Mesendoderm (in vitro differentiated cells): ENCODE measurements at regions not wholly inside any gene's neighbourhood (a gene's known extent, or its start where the extent isn't known, plus 50 kb on each side); places are given as distances from the start of the nearest gene placed in this dataset.

Experiments used
- DNase-seq: peaks from one replicate; pipeline ENCODE4 v3.0.0; 2013
- H2AK5ac ChIP-seq: 2 replicates; pipeline ENCODE4 v1.6.1; 2013; ENCODE audit warnings: low read length, inconsistent platforms
- H2BK120ac ChIP-seq: 2 replicates; pipeline ENCODE4 v1.6.1; 2013; ENCODE audit warnings: low read depth, mild to moderate bottlenecking, low read length, moderate library complexity, mixed read lengths
- H2BK15ac ChIP-seq: replicated peaks from 2 replicates; pipeline ENCODE4 v1.6.1; 2013; ENCODE audit warnings: low read depth, mild to moderate bottlenecking, moderate library complexity
- H2BK5ac ChIP-seq: 2 replicates; pipeline ENCODE4 v1.6.1; 2013; ENCODE audit warnings: low read length, inconsistent platforms
- H3K18ac ChIP-seq: 2 replicates; pipeline ENCODE4 v1.6.1; 2013; ENCODE audit warnings: mild to moderate bottlenecking, low read length, mixed read lengths
- H3K23ac ChIP-seq: one replicate; pipeline ENCODE4 v1.6.1; 2013; ENCODE audit warnings: low read length
- H3K27ac ChIP-seq: 2 replicates; pipeline ENCODE4 v1.5.1; 2013; ENCODE audit warnings: low read depth, mild to moderate bottlenecking, inconsistent platforms, low read length, moderate library complexity
- H3K27me3 ChIP-seq: 2 replicates; pipeline ENCODE4 v1.6.1; 2013; ENCODE audit warnings: low read length, control low read depth, mild to moderate bottlenecking, inconsistent platforms; ENCODE audit not compliant: insufficient read depth, poor library complexity
- H3K36me3 ChIP-seq: 2 replicates; pipeline ENCODE4 v1.6.1; 2013; ENCODE audit warnings: low read length, inconsistent platforms; ENCODE audit not compliant: control insufficient read depth, insufficient read depth
- H3K4ac ChIP-seq: one replicate; pipeline ENCODE4 v1.6.1; 2013; ENCODE audit warnings: low read depth, mild to moderate bottlenecking, low read length, moderate library complexity
- H3K4me1 ChIP-seq: 2 replicates; pipeline ENCODE4 v1.6.1; 2013; ENCODE audit warnings: low read depth, low read length, inconsistent platforms; ENCODE audit not compliant: control insufficient read depth
- H3K4me2 ChIP-seq: 2 replicates; pipeline ENCODE4 v1.6.1; 2013; ENCODE audit warnings: low read length
- H3K4me3 ChIP-seq: 2 replicates; pipeline ENCODE4 v1.5.1; 2013; ENCODE audit warnings: mild to moderate bottlenecking, low read length
- H3K56ac ChIP-seq: one replicate; pipeline ENCODE4 v1.6.1; 2013; ENCODE audit warnings: low read length
- H3K79me1 ChIP-seq: 2 replicates; pipeline ENCODE4 v1.6.1; 2013; ENCODE audit warnings: low read length, inconsistent platforms
- H3K79me2 ChIP-seq: 2 replicates; pipeline ENCODE4 v1.6.1; 2013; ENCODE audit warnings: mild to moderate bottlenecking, low read length; ENCODE audit not compliant: control insufficient read depth, insufficient read depth
- H3K9ac ChIP-seq: 2 replicates; pipeline ENCODE4 v1.6.1; 2013; ENCODE audit warnings: low read length, inconsistent platforms
- H4K5ac ChIP-seq: one replicate; pipeline ENCODE4 v1.6.1; 2013; ENCODE audit warnings: low read length
- H4K8ac ChIP-seq: one replicate; pipeline ENCODE4 v1.6.1; 2013; ENCODE audit warnings: low read depth, mild to moderate bottlenecking, control low read depth, low read length, moderate library complexity
- WGBS: extraction: QIAGEN DNeasy Blood & Tissue Kit; methylation state at CpG from one replicate; pipeline ENCODE4 v1.1.7; 2013; ENCODE audit warnings: low lambda C conversion rate, missing lambda C conversion rate; ENCODE audit not compliant: insufficient coverage; ENCODE audit errors: extremely low coverage; 5-methylcytosine and 5-hydroxymethylcytosine counted together

DNA sequence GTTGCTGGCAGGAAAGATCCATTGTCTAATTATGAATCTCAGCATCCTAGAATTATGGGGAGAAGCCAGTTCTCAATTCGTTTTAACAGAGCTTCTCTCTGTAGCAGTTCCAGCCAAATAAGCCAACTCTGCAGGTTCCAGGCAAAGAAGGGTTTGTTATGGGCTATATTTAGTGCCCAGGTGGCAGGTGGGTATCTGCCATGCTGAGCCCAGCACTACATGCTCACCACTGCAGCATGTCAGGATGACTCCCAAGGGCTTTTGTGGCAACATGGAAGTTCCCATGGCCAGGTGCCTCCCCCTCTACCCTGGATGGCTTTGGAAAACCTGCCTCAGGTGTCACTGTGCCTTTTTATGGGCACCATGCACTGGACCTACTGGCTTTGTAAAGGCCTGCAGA lies 74.5 kb upstream of the KCNK12 start:
- no peaks in the 10 kb centered on the region for H3K36me3 ChIP-seq
- H3K4me3 ChIP-seq = no peak overlapping the region
- H3K79me1 ChIP-seq = no peaks in the 10 kb centered on the region
- H4K8ac ChIP-seq = no peak overlapping the region
- no peaks in the 10 kb centered on the region for H3K4me1 ChIP-seq
- no peak overlapping the region for H3K18ac ChIP-seq
- no peak overlapping the region for H2BK15ac ChIP-seq
- H3K4me2 ChIP-seq = no peak overlapping the region
- no peak overlapping the region for H3K9ac ChIP-seq
- no peak overlapping the region for H3K56ac ChIP-seq
- no CpG with 5 or more reads among the region's 1 CpG for WGBS
- no peak overlapping the region for H3K23ac ChIP-seq
- no peaks in the 10 kb centered on the region for H3K79me2 ChIP-seq
- H3K4ac ChIP-seq = no peak overlapping the region
- no peak overlapping the region for H2BK120ac ChIP-seq
- H4K5ac ChIP-seq = no peak overlapping the region
- DNase-seq = no peak
- H3K27ac ChIP-seq = no peak overlapping the region
- no peak overlapping the region for H2BK5ac ChIP-seq
- H3K27me3 ChIP-seq = no peaks in the 10 kb centered on the region
- no peak overlapping the region for H2AK5ac ChIP-seq

DNA sequence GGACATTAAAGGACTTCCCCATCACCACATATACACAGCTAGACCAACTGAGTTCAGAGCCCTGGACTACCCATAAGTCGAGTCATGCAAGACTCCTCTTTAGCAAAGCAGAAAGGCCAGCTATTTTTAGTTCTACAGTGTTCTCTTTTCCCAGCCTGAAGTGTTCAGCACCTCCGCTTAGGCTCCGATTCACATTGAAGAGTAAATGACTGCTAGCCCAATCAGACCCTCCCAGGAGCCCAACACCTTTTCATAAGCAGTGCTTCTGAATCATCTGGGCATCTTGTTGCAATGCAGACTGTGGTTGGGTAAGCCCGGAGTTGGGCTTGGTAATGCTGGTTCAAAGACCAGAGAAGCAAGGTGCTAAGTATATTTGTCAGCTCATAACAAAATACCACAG lies 73.6 kb upstream of the KCNK12 start:
- Histone ChIP-seq H2AK5ac (no peak overlapping the region), H3K56ac (no peak overlapping the region), H2BK15ac (no peak overlapping the region), H3K9ac (no peak overlapping the region), H4K5ac (no peak overlapping the region), H3K23ac (no peak overlapping the region), H4K8ac (no peak overlapping the region), H3K4me1 (no peaks in the 10 kb centered on the region), H3K79me2 (no peaks in the 10 kb centered on the region), H3K4me2 (no peak overlapping the region), H3K4ac (no peak overlapping the region), H3K18ac (no peak overlapping the region), H3K36me3 (no peaks in the 10 kb centered on the region), H3K79me1 (no peaks in the 10 kb centered on the region), H2BK5ac (no peak overlapping the region), H3K4me3 (no peak overlapping the region), H2BK120ac (no peak overlapping the region), H3K27me3 (no peaks in the 10 kb centered on the region), H3K27ac (no peak overlapping the region)
- no peak for DNase-seq
- no CpG with 5 or more reads among the region's 4 CpGs for WGBS

DNA sequence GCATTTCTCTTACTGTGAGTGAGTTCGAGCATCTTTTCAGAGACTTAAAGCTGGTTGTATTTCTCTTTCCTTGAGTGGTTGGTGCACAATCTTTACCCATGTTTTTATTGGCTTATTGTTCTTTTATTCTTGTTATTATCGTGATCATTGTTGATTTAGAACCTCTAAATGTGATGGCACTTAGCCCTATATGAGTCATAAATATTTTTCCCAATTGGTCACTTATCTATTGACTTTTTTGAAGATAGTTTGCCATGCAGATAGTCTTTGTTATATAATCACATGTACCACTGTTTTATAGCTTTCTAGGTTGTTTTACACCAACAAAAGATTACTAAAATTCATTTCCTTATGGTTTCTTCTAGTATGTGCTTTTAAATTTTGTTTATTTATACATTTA lies 70.6 kb upstream of the KCNK12 start:
- Histone ChIP-seq H2BK15ac (no peak overlapping the region), H4K8ac (no peak overlapping the region), H3K79me1 (no peaks in the 10 kb centered on the region), H2AK5ac (no peak overlapping the region), H3K27ac (no peak overlapping the region), H3K27me3 (no peaks in the 10 kb centered on the region), H4K5ac (no peak overlapping the region), H3K4me1 (no peaks in the 10 kb centered on the region), H2BK5ac (no peak overlapping the region), H3K23ac (no peak overlapping the region), H3K18ac (no peak overlapping the region), H3K36me3 (no peaks in the 10 kb centered on the region), H2BK120ac (no peak overlapping the region), H3K56ac (no peak overlapping the region), H3K4me2 (no peak overlapping the region), H3K79me2 (no peaks in the 10 kb centered on the region), H3K4me3 (no peak overlapping the region), H3K9ac (no peak overlapping the region), H3K4ac (no peak overlapping the region)
- DNase-seq = no peak
- WGBS = no CpG with 5 or more reads among the region's 2 CpGs

DNA sequence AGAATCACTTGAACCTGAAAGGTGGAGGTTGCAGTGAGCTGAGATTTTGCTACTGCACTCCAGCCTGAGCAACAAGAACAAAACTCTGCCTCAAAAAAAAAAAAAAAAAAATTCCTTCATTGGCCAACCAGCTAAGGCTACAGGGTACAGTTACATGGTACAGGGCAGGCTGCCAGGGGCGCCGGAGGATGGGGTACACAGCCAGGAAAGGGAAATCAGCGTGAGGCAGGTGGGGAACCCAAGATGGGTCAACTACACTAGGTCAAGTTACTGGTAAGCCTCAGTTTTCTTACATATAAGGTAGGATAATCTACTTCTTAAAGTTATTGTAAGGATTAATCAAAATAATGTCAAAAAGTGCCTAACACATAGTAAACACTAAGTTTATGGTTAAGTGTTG lies 69.6 kb upstream of the KCNK12 start:
- H3K4me3 ChIP-seq = no peak overlapping the region
- no peak for DNase-seq
- H3K4me1 ChIP-seq = no peaks in the 10 kb centered on the region
- H2AK5ac ChIP-seq = no peak overlapping the region
- H3K56ac ChIP-seq = no peak overlapping the region
- WGBS = no CpG with 5 or more reads among the region's 3 CpGs
- H3K79me2 ChIP-seq = no peaks in the 10 kb centered on the region
- no peak overlapping the region for H3K23ac ChIP-seq
- no peak overlapping the region for H3K18ac ChIP-seq
- H4K8ac ChIP-seq = no peak overlapping the region
- no peak overlapping the region for H3K27ac ChIP-seq
- H2BK120ac ChIP-seq = no peak overlapping the region
- no peak overlapping the region for H2BK15ac ChIP-seq
- no peak overlapping the region for H3K4ac ChIP-seq
- no peak overlapping the region for H3K4me2 ChIP-seq
- no peaks in the 10 kb centered on the region for H3K79me1 ChIP-seq
- H3K9ac ChIP-seq = no peak overlapping the region
- no peaks in the 10 kb centered on the region for H3K36me3 ChIP-seq
- H3K27me3 ChIP-seq = no peaks in the 10 kb centered on the region
- H2BK5ac ChIP-seq = no peak overlapping the region
- H4K5ac ChIP-seq = no peak overlapping the region

DNA sequence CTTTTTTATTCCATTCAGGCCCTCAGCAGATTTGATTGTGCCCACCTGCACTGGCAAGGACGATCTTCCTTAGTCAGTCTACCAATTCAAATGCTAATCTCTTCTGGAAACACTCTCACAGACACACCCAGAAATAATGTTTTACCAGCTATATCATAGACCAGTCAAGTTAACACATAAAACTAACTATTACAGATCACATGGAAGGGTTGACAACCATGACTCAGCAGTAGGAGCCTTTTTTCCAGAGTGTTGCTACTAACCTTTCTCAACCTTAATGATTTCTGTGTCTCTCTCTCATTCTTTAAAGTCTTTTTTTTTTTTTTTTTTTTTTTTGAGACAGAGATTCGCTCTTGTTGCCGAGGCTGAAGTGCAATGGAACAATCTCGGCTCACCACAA lies 68.7 kb upstream of the KCNK12 start:
- Histone ChIP-seq H3K4ac (no peak overlapping the region), H3K27me3 (no peaks in the 10 kb centered on the region), H4K8ac (no peak overlapping the region), H3K23ac (no peak overlapping the region), H3K4me3 (no peak overlapping the region), H4K5ac (no peak overlapping the region), H3K18ac (no peak overlapping the region), H3K56ac (no peak overlapping the region), H3K79me2 (no peaks in the 10 kb centered on the region), H3K79me1 (no peaks in the 10 kb centered on the region), H3K4me2 (no peak overlapping the region), H3K36me3 (no peaks in the 10 kb centered on the region), H2BK120ac (no peak overlapping the region), H3K27ac (no peak overlapping the region), H2AK5ac (no peak overlapping the region), H2BK5ac (no peak overlapping the region), H3K9ac (no peak overlapping the region), H3K4me1 (no peaks in the 10 kb centered on the region), H2BK15ac (no peak overlapping the region)
- DNase-seq = no peak
- WGBS = no CpG with 5 or more reads among the region's 4 CpGs

DNA sequence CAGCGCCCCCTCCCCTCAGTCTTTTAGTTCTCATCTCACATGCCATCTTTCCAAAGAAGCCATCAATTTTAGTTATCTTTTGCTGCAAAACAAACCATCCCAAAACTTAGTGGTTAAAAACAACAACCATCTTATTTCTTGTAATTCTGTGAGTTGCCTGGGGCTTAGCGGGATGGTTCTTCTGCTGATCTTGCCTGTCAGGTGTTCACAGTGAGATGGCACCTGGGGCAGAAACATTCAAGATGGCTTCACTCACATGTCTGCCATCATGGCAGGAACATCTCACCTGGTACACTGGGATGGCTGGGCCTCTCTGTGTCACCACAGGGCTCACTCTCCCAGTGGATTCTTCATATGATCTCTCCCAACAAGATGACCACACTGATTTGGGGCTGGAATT lies 67.6 kb upstream of the KCNK12 start:
- H3K4me2 ChIP-seq = no peak overlapping the region
- no peak overlapping the region for H4K8ac ChIP-seq
- no peaks in the 10 kb centered on the region for H3K4me1 ChIP-seq
- no peak overlapping the region for H3K23ac ChIP-seq
- no peak overlapping the region for H2AK5ac ChIP-seq
- H3K79me1 ChIP-seq = no peaks in the 10 kb centered on the region
- no peak overlapping the region for H4K5ac ChIP-seq
- no peak overlapping the region for H3K56ac ChIP-seq
- H2BK15ac ChIP-seq = no peak overlapping the region
- H3K27ac ChIP-seq = no peak overlapping the region
- no peak overlapping the region for H3K9ac ChIP-seq
- no peaks in the 10 kb centered on the region for H3K36me3 ChIP-seq
- no peaks in the 10 kb centered on the region for H3K27me3 ChIP-seq
- H3K18ac ChIP-seq = no peak overlapping the region
- no peaks in the 10 kb centered on the region for H3K79me2 ChIP-seq
- DNase-seq = no peak
- H2BK5ac ChIP-seq = no peak overlapping the region
- WGBS = no CpG with 5 or more reads among the region's 2 CpGs
- no peak overlapping the region for H3K4ac ChIP-seq
- H3K4me3 ChIP-seq = no peak overlapping the region
- no peak overlapping the region for H2BK120ac ChIP-seq
